Right hindlimb (tissue), 1 donor: ENCODE measurements at regions not wholly inside any gene's neighbourhood (a gene's known extent, or its start where the extent isn't known, plus 50 kb on each side); places are given as distances from the start of the nearest gene placed in this dataset.

Experiments used
- DNase-seq: peaks from one replicate; pipeline ENCODE4 v3.0.0-alpha.2; 2018

DNA sequence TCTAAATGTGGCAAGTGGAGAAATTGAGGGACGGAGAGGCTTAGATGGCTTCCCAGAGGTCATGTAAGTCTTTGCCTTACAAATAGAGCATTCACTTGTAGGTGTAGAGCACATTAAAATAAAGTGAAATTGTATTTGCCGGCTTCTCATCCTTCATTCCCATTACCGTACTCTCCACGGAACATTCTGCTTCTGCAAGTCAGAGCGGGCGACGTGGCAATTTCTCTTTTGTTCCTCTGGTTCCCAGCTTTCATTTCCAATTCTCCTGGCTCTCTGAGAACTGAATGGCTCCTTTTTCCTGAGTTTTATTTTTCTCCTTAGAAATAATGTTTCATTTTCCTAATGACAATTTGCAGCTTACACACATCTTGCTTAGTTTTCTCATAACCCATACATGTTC, 51.3 kb upstream of the PFKP start:
- DNase-seq = no peak

DNA sequence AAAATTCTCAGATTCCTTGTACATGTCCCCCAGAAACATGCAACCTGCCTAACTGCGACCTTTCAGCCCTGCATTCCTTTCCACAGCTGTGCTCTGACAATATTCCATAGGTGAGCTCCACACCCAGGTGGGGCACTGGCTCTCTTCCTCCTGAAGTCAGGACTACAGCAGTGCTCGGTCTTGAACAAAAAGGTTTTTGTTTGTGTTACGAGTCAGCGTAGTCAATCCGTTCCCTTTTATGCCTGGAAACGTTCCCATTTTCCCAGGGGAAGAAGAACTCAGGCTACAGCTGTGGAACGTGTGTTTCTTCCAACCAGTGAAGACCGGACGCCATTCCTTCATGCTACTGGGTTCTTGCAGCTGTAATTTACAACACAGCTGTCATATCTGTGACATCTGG, 52.4 kb upstream of the PFKP start:
- peak; percentile 43 for DNase-seq

DNA sequence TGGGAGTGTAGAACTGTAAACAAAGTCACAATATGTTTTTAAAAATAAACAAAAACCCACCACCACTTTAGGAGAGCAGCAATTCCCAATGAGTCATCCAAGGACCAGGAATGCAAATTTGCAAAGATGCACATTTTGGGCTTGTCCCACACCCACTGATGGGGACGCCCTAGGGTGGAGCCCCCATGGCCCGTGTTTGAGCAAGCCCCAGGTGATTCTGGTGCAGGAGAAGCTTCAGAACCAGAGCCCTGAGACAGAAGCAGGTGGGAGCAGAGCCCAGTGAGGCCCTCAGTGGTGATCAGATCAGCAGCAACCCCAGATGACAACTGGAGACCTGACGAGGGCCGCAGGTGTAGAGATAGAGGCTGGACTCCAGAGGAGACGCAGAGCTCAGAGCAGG, 55.1 kb upstream of the PFKP start:
- DNase-seq = no peak

DNA sequence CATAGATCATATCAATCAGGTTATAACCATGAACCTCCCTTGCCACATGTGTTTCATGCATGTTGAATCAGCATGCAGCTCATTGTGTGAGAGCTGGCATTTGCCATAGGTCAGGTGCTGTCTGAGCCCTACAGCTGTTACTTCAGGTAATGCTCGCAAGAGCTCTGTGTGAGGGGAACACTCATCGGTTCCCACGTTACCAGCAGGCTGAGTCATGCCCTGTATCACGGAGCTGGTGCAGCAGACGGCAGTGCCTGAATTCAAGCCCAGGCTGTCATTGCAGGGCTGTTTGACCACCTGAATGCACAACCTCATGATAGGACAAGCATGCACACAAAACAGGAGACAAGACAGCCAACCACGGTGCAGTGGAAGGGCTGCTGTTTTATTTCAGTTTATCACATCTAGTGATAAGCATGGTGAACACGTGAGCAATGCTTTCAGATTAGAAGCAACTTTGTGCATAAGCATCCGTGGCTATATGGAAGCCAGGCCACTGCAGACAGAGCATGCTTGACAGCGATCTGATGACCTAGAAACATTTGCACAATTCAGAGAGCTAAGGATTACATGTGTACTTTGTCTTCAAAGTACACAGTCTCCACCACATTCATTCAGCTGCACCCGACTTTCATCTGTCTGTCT, 56.4 kb upstream of the PFKP start:
- DNase-seq = no peak

DNA sequence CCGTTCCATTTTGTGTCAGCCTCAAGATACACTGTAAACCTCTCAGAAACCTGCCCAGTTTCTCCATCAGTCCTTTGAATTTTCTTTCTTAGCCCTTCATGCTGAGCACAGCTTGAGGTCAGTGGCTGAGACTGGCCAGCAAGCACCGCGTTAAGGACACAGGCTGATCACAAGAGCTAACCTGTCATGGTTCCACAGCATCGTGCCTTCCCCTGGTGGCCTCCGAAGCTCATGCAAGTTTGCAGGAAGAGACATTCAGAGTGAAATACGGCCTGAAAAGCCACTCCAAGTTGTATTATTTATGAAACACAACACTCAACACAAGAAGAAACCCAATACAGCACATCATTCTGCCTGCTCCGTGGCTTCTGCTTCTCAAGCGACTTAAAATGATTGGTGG, 57.0 kb upstream of the PFKP start:
- no peak for DNase-seq

DNA sequence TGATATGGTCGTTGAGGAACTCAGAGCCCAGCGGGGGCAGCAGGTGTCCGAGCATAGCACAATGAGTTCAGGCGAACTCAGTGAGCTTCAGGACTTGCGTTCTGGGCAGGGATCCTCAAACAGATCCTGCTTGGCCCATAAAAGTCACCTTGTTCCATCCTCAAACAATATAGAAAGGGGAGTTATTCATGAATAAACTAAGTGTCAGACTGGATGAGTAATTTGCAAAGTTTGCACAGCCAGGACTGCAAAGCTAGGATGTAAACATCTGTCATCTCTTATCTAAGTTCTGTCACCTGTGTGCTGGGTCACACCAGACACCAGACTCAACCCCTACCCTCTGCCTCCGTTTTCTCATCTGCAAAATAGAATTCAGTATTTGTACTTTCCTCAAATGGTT, 58.0 kb upstream of the PFKP start:
- no peak for DNase-seq

DNA sequence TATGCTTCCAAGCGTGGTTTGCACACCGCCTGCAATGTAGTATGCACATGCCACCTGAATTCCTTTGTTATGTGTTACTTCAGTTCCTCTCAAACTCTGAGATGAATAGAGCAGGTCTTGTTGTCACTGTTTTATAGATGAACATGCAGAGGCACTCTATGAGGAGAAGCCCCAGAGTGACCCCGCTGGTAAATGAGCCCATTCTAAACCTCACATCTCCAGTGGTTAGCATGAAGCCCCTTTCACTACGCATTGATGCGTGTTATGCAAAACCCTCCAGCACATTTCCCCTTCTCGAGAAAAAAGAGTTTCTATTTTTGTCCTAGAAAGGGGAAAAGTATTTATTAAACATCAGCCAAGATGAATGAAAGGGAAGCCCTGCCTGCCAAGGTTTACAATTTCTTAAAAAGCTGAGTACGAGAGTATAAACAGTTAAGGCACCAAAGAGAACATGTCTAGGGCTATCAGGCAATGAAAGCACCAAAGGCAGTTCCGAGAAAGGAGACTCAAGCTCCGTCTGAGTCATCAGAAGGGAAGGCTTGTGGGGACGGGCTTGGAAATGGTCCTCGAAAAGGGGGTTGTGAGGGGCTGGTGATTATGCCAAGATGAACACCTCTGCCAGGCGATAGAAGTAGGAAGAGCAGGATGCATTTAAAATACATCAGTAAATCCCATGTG, 58.7 kb upstream of the PFKP start:
- DNase-seq = no peak

DNA sequence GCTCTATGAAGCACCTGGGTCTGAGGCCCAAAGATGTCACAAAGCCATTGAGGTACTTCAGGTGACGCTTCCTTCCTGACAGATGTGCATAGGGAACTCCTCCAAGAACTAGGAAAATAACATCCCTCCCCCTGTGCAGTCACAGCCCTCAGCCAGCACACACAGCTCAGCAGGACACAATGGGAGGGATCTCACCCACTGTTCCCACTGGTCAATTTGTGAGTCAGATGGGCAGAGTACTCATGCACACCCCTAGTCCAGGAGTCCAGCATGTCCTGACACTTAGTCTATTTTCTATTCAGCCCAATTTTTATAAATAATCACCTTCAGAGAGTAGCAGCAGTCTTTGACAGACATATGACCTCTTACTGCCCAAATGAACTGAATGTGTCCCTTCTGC, 60.7 kb upstream of the PFKP start:
- DNase-seq = no peak

DNA sequence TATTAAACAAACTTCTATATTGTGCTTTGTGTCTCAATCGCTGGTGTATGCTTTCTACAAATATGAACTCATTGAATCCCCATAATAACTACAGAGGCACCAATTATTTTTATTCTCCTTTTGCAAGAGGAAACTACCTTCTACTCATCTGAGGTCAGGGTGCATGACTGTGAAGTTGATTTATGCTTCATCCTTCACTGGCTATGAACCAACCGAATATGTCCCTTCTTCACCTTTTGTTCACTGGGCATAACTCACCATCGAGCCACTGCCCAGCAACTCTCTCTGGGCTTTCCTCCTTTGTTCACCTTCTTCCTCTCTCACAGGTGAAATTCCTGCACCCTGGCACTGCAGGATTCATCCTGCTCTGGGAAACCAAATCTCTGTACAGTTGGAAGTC, 61.3 kb upstream of the PFKP start:
- no peak for DNase-seq

DNA sequence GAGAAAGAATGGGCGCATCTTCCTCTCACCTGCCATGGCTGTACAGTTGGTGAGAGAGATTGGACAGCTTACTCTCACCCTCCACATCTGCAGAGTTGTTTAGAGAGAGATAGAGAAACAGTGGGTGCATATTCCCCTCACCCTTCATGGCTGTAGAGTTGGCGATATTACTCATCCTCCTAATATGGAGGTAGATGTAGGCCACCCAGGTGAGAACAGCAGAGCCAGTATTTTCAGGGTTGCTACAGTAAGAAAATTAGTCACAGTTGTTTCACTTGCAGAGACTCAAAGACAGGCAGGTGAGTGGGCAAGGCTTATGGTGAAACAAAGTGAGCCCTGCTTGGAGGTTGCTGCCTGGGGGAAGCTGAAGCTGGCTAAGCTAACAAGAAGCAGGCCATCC, 65.0 kb upstream of the PFKP start:
- no peak for DNase-seq

DNA sequence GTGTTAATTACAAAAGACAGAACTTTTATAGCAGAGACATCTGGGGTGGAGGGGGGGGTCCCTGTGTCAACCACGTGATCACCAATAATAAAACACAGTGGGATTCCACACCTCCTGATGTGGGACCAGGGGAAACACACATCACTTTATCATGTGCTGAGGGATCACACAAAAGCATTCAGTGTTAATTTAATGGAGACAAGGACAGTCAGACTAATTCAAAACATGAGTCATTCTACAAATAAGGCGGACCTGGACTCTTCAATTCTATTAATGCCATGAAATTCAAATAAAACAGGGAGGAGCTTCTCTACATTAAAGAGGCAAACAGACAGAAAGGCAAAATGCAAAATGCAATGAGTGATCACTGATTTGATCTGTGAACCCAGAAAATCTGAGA, 67.3 kb upstream of the PFKP start:
- DNase-seq = no peak

DNA sequence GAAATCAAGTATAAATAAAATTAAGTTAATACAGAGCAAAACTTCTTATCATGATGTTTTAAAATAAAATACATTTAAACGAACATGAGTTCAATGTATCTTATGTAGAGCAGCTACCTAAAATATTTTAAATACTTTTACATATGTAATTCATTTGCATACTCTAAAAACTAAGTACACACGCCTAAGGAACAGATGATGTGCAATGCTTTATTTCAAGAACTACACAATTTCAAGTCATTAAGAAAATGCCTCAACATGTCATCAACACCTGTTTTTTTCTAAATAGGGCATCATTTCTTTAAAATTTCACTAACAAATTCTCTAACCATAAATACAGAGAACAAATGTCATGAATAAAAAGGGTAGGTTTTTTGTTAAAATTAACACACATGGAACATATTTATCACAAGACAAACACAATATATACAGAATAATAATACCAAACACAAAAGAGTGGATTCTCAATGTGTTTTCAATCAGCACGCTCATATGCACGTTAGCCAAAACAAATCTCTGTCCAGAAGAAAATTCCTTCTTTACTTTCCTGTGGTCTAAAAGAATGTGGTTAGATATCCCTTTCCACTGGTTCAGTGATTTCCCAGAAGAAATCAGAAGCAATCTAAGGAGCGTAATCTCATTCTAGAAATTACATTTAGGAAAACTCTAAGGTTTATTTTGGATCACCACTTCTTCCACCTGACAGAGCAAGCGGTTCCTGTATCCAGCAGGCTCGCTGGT, 73.0 kb upstream of the PFKP start:
- no peak for DNase-seq

DNA sequence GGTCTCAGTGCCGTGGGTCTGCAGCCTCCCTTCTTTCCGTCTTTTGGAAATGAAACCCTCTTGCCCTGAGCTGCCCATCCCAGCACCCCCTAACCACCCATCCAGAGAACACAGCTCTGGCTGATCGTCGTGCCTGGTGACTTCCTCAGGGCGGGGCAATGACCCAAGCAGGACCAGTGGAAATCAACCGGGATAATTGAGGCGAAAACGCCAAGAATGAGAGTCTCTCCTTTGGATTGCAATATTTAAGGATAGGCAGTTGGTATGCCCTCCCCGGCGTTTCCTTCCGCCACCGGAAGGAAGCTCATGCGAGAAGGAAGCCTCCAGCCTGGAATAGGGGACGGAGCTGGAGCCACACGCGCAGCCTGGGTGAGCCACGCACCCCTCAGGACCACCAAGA, 73.7 kb upstream of the PFKP start:
- no peak for DNase-seq

DNA sequence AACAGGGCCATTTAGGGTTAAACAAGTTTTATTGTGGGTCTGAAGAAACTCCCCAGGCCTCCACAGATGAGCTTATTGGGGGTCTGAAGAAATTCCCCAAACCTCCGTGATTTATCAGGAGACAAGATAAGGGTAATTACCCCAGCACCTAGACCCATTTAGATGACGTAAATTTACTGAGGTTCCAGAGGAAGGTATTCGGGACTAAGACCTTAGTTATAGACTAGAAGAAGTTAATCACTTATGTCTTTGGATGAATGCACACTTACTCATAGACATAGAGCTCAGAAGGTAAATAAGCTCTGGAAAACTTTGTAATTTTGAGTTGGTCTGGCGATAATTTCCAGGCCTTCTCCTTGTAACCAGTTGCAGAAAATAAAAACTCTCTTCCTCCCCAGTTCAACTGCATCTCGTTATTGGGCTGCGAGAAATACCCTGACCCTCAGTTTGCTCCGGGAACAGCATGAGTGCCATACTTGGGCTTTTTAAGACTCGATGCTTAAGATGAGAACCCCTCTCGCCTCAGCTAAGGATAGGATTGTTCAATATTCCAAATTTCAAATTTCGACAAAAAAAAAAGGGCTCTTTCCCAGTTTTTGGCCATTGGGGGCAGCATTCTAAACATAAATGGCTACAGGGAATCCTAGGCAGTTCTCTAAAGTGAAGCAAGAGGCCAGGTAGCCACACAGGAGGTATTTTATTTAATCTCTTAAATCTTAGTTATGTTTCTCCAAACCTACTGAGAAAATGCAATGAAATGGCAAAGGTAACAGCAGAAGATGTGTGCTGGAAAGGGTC, 74.7 kb upstream of the PFKP start:
- DNase-seq = no peak

DNA sequence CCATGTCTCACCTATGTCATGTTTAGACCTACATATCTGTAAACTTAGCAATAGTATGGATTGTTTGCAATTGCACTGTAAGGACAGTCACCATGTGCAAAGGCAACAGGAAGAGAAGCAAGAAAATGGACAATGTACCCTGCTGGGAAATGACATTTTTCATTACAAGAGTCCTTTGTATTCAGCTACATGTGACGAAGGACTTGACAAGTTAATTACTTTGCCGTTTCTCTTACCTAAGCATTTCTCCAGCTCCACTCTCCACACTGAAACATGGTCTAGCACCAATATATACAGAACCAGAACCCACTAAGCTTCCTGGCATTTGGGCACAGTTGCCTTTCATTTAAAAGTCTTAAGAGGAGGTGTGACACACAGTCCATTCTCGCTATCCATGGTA, 76.6 kb upstream of the PFKP start:
- DNase-seq = no peak

DNA sequence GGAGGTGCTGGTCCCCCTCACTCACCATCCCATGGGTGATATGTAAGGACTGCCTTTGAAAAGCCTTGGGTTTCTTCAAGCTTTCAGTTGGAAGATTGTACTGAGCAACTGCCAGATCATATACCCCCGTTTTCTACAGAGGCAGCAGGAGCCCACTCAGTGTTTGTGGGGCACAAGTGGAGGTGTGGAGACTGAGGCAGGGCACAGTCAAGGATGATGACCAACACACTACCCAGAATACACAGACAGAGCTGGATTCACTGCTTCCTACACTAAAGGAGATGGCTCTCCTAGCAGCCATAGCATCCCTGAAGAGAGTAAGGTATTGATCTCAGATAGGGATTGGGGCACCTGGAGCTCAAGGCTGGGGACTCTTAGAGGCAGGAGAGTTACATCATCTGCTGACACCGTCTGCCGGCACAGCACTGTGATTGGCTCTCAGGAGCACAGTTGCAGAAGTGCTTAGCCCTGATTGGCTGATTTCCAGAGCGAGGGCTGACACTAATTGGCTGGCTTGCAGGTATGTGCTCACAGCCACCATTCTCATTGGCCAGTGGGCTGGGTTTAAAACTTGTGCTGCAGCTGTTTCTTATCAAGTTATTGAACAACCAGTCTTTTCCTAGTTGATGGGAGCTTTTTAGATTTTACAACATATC, 77.9 kb upstream of the PFKP start:
- no peak for DNase-seq

DNA sequence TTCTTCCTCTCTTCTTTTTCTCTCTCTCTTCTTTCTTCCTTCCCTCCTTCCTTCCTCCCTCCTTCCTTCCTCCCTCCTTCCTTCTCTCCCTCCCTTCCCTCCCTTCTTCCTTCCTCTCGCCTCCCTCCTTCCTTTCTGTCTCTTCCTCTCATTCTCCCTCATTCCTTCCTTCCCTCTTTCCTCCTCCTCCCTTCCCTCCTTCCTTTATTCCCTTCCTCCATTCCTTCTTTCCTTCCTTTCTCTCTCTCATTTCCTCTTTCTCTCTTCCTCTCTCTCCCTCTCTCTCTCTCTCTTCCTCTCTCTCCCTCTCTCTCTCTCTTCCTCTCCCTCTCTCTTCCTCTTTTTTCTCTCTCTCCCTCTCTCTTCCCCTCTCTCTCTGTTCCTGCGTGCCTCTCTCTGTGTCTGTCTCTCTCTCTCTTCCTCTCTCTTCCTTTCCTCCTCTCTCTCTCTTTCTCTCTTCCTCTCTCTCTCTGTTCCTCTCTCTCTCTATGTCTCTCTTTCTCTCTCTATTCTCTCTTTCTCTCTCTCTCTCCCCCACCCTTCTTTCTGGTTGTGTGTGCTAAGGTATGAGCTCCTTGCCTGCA, 80.1 kb upstream of the PFKP start:
- no peak for DNase-seq

DNA sequence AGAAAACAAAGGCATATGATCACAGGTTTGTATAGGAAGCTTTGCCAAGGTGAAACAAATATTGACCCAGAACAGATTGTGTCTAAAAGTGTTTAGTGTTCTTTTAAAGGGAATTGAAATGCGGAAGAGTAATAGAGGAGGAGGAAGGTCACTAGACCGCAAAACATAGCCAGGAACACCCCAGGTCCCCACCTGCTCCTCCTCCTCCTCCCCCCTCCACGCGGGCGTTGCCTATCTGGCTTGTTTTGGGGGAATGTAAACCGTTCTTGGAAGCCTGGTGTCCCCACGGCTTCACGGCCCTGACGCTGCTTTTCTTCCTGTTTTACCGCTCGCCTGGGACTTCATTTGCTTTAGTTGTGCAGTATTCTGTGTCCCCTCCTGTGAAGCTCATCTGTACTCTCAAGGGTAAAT, 81.0 kb upstream of the PFKP start:
- DNase-seq = peak; percentile 51

DNA sequence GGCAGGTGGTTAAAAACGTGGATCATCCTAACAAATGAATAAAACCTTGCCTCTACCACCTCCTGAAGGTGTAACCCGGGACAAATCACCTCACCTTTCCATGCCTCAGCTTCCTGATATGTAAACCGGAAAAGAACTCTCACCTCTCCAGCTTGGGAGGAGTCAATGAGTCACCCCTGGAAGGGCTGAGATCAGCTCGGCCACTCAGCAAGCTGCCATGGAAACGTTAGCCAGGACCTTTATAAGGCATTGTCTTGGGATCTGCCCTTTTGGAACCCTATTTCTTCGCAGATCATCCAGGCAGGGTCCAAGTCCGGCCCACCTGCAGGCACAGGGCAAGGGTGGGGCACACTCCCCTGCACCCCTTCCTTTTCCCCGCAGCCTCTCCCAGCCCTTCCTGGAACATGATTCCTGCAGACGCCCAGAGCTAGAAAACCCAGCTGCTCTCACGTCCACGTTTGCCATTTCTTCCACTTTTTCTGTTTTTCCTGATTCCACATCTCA, 81.6 kb upstream of the PFKP start:
- DNase-seq = no peak

DNA sequence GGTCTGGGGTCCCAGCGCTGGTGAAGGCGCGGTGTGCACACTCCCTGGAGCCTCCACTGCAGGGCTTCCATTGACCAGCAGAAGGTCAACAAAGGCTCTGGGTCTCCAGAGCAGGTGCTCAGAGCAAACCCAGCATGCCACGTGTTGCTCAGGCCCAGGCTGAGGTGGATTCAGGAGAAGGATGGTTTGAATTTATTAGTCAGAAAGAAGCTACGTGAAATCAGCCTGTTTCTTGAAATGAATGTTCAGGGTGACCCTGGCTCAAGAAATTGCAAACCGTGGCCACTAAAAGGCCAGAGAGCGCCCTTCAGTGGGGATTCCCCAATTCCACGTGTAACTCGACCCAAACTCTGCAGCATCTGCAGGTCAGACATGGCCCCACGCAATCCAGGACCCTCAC, 82.7 kb upstream of the PFKP start:
- DNase-seq = no peak

DNA sequence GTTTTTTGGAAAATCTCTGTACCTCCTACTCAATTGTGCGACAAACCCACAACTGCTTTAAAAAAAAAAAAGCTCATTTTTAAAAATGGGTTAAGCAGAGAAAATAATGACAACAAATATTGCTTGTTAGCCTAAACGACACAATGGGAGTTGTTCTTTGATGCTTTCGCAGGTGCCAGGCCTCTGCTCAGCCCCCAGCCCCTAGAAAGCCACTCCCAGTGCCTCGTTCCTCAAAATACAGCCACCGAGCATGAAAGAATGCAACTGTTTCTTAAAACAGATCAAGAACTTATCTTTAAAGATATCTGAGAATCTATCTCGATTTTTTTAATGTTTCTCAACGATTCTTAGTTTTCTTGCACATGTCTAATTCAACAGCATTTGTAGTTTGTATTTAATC, 85.2 kb upstream of the PFKP start:
- DNase-seq = no peak

DNA sequence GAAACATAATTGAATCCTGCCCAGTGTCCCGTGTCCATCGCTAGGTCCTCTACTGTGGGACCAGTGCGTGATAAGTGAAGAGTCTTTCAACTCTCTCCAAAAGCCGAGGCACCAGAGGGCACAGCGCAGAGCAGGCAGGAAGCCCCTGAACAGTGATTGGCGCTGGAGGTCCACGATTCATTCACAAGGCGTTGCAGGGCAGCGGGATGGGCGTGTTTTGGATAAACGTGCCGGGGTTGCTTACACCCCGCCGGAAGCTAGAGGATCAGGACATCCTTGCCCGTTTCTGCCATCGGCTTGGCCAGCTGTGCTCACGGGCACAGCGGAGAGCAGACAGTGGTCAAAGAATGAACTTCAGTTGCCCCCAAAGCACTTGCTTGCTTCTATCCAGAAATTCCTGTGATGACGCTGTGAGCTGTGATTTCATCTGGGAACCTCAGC, 86.0 kb upstream of the PFKP start:
- no peak for DNase-seq
